ENCODE measurements at regions not wholly inside any gene's neighbourhood (a gene's known extent, or its start where the extent isn't known, plus 50 kb on each side); places are given as distances from the start of the nearest gene placed in this dataset.

DNA sequence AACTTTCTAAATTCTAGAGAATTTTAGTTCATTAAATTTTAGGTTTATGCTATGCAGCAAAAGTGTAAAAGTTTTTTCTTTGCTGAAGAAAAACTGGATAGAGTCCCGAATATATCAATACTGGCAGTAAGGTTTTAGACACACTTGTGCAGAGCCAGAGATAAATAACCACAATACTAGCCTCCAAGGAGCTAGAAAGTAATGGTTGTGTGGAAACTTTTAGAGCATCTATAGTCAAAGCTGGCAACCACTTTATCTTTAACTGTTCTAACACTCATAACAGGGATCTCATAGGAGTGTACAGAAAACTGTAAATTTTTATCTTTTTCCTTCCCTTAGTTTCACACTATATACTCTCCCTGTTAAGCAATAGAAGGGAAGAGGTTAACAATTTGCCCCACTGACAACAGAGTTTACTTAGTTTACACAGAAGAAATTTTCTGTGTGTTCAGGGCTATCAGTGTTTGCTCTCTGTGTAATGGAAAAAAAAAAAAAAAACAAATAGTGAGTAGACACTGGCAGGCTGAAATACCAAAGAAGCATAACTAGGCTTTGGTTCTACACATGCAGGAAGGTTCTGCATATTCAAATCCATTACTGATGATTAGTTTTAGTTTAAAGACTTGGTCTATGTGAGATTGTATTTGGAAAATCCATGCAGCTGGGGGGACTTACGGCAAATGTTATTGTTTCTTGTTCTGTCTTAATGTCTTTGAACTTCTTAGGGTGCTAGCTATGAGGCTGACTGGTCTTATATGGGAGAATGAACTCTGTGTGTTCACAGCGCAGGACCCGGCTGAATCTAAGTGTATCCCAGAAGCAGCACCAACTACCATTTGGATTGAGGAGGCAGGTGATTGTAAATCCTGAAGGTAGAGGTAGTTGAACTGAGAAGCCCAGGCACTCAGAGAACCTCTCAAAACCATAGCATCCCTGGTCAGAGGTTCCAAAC, 187.6 kb downstream of the PCSK1 start:
- CTCF ChIA-PET: no interaction called here
- no peaks in the 10 kb centered on the region for H3K27me3 ChIP-seq (replicated peaks in 1 of 2; ENCODE audit: control insufficient read depth in 2 of 2, insufficient read depth in 2 of 2, low read length in 1 of 2)
- no TSS peak for BruUV-seq (replicated peaks)
- SMC1A ChIA-PET (ENCODE audit: uncharacterized antibody, unreplicated experiment): interaction anchor here (0.6 to 0.9 kb wide), 3 partner anchors 65 to 410 kb away, joined by 3 read pairs; no protein-coding TSS in a partner anchor
- no peak overlapping the region for H2AFZ ChIP-seq (ENCODE audit: control insufficient read depth, low read depth, low read length)
- H3K27ac ChIP-seq (ENCODE audit: control insufficient read depth, insufficient read depth): no peak overlapping the region
- no peaks in the 10 kb centered on the region for H3K9me3 ChIP-seq (replicated peaks; ENCODE audit: control insufficient read depth, insufficient read depth, low read length)
- TF ChIP-seq BRCA1 (IDR thresholded peaks at IDR 0.05; ENCODE audit: low read depth, low read length) (no peak), ZNF217 (IDR thresholded peaks at IDR 0.05) (no peak), ZNF207 (IDR thresholded peaks at IDR 0.05; ENCODE audit: borderline replicate concordance) (no peak), YBX1 (IDR thresholded peaks at IDR 0.05) (no peak), CREB1 (IDR thresholded peaks at IDR 0.05; ENCODE audit: low read depth) (no peak)
- TF ChIP-seq, protein P1, sequence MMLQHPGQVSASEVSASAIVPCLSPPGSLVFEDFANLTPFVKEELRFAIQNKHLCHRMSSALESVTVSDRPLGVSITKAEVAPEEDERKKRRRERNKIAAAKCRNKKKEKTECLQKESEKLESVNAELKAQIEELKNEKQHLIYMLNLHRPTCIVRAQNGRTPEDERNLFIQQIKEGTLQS (IDR thresholded peaks at IDR 0.05; ENCODE audit: borderline replicate concordance, extremely low read depth, low read depth, low read length): no peak
- TF ChIP-seq, protein P2, sequence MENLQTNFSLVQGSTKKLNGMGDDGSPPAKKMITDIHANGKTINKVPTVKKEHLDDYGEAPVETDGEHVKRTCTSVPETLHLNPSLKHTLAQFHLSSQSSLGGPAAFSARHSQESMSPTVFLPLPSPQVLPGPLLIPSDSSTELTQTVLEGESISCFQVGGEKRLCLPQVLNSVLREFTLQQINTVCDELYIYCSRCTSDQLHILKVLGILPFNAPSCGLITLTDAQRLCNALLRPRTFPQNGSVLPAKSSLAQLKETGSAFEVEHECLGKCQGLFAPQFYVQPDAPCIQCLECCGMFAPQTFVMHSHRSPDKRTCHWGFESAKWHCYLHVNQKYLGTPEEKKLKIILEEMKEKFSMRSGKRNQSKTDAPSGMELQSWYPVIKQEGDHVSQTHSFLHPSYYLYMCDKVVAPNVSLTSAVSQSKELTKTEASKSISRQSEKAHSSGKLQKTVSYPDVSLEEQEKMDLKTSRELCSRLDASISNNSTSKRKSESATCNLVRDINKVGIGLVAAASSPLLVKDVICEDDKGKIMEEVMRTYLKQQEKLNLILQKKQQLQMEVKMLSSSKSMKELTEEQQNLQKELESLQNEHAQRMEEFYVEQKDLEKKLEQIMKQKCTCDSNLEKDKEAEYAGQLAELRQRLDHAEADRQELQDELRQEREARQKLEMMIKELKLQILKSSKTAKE (IDR thresholded peaks at IDR 0.05; ENCODE audit: low read depth, poor library complexity, severe bottlenecking): no peak
- WGBS (ENCODE audit: insufficient coverage, insufficient replicate concordance, low lambda C conversion rate, missing lambda C conversion rate): 92% methylated on average over 4 of the region's 4 CpGs
- H3K4me3 ChIP-seq: no peak overlapping the region
- H3K9ac ChIP-seq (ENCODE audit: control insufficient read depth, insufficient read depth, low read length): no peak overlapping the region
- H3K79me2 ChIP-seq (ENCODE audit: control insufficient read depth, insufficient read depth, low read length): no peaks in the 10 kb centered on the region
- in situ Hi-C loops (cut with MboI): no loop called here
- FAIRE-seq (no peak), ATAC-seq (no peak), DNase-seq (ENCODE audit: low read depth, low spot score) (no peak)
- H3K4me2 ChIP-seq (ENCODE audit: control insufficient read depth, insufficient read depth): no peak overlapping the region
- RAD21 ChIA-PET (ENCODE audit: unreplicated experiment): no interaction called here
- H4K20me1 ChIP-seq (ENCODE audit: control insufficient read depth, insufficient read depth): no peaks in the 10 kb centered on the region
- POLR2A ChIA-PET: no interaction called here
- no peaks in the 10 kb centered on the region for H3K36me3 ChIP-seq (ENCODE audit: control insufficient read depth in 2 of 2, insufficient read depth in 2 of 2, low read length in 1 of 2)
- H3K4me1 ChIP-seq (ENCODE audit: control insufficient read depth, insufficient read depth, low read length): no peaks in the 10 kb centered on the region
- intact Hi-C loops (cut with micrococcal nuclease; ENCODE audit: unreplicated experiment): no loop called here
